GM12872 (cell line): ENCODE measurements at regions not wholly inside any gene's neighbourhood (a gene's known extent, or its start where the extent isn't known, plus 50 kb on each side); places are given as distances from the start of the nearest gene placed in this dataset.

Source experiments
- CTCF ChIP-seq: IDR thresholded peaks from 3 replicates; pipeline ENCODE4 v1.5.1; 2011; ENCODE audit warnings: low read depth, mild to moderate bottlenecking, low read length, moderate library complexity; ENCODE audit not compliant: insufficient read depth

- peak; percentile 81 for TF ChIP-seq CTCF
Measured at GRCh38 chr12:94875525-94875924, 128.0 kb downstream of the NDUFA12 start.

- TF ChIP-seq CTCF, result no peak
Measured at GRCh38 chr12:94874518-94875302, 128.8 kb downstream of the NDUFA12 start.

- TF ChIP-seq CTCF, result no peak
Measured at GRCh38 chr12:94873734-94874517, 129.6 kb downstream of the NDUFA12 start.

GRCh38 chr12:94872971-94873733 is 130.3 kb downstream of the NDUFA12 start:
- no peak for TF ChIP-seq CTCF

GRCh38 chr12:94872671-94872970 is 130.9 kb downstream of the NDUFA12 start:
- TF ChIP-seq CTCF, result no peak

GRCh38 chr12:94872007-94872653 is 131.4 kb downstream of the NDUFA12 start:
- TF ChIP-seq CTCF, result no peak

- TF ChIP-seq CTCF, result no peak
Measured at GRCh38 chr12:94870511-94870910, 133.0 kb downstream of the NDUFA12 start.
